ENCODE measurements at regions not wholly inside any gene's neighbourhood (a gene's known extent, or its start where the extent isn't known, plus 50 kb on each side); places are given as distances from the start of the nearest gene placed in this dataset.

DNA sequence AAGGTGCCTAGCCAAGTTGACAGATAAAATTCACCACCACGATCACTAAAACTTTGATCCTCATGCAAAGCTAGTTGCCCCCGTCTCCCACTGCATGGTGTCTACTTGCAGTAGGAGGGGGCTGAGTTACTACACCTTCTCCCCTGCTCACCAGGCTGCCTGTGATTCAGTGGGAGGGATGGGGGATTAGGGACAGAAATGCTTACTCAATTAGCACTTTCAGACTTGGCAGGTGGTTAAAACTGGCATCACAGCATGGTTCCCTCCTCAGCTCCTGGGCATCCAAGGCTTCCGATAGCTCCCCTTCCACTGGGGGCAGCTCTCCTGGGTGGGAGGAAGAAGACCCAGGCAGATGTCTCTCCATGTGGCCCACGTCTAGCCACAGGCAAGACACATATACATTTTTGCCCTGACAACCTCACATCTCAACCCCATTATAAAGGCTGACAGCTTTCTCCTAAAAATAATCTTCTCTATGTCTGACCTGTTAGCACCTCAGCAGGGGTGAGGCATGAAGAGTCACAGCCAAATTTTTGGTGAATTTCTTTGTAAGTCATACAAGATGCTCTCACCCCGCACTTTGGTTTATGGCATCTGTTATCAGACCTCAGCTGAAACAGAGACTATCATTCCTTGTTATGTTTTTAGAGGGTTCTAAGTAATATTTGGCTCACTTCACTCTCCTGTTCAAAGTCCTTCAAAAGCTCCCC, 369.0 kb downstream of the SV2B start:
- Histone ChIP-seq H3K27me3 (ENCODE audit: control insufficient read depth in 3 of 3, insufficient read depth in 3 of 3, low read length in 3 of 3) (no peaks in the 10 kb centered on the region), H3K27ac (ENCODE audit: low read depth, low read length) (no peak overlapping the region), H3K9me3 (ENCODE audit: control insufficient read depth in 3 of 3, low read length in 3 of 3) (no peaks in the 10 kb centered on the region), H3K4me1 (ENCODE audit: control insufficient read depth in 3 of 3, insufficient read depth in 3 of 3, low read length in 3 of 3) (no peaks in the 10 kb centered on the region), H3K4me3 (ENCODE audit: low read length in 3 of 3) (no peak overlapping the region), H3K36me3 (ENCODE audit: control insufficient read depth in 3 of 3, insufficient read depth in 3 of 3, low read length in 3 of 3) (no peaks in the 10 kb centered on the region), H3K9ac (ENCODE audit: low read depth in 1 of 3, low read length in 3 of 3) (no peak overlapping the region)

DNA sequence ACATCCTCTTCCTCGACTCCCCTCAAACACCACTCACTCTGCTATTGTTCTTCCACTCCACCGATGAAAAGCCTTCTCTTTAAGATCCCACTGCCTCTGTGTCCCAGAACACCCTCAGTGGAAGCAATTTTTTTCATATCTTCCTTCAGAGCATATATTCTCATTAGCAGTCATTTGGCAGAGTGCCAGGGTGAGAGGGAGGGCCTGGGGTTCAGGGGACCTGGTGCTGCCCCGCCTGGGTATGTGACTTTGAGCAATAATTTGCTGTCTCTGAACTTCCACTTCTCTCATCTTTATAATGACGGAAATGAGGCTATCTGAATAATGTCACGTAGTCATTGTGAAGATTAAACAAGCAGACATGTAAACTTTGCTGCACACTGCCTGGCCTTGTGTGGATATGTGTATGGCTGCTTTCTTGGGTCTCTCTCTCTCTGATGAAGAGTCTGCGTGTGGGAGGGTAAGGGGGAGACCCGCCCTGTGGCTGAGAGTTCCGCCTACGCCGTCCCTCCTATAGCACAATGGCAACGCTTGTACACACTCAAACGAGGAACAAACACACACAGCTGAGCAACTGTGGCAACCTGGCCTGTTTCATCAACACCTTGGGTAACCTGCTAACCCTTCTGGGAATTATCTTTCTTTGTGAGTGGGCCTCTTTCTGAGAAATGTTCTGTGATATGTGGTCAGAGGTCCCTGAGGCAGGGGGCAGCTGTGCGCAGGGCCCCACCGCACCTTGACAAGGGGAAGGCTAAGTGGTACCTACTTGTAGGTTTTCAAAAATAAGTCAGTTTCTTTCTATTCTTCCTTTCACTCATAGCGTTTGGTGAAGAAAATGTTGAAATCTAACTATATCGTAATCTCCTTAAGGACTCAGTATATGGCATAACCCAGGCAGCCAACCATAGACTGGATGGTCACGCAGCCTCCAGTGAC, 369.8 kb downstream of the SV2B start:
- Histone ChIP-seq H3K4me3 (ENCODE audit: low read length in 3 of 3) (no peak overlapping the region), H3K36me3 (ENCODE audit: control insufficient read depth in 3 of 3, insufficient read depth in 3 of 3, low read length in 3 of 3) (no peaks in the 10 kb centered on the region), H3K9me3 (ENCODE audit: control insufficient read depth in 3 of 3, low read length in 3 of 3) (no peaks in the 10 kb centered on the region), H3K27me3 (ENCODE audit: control insufficient read depth in 3 of 3, insufficient read depth in 3 of 3, low read length in 3 of 3) (no peaks in the 10 kb centered on the region), H3K4me1 (ENCODE audit: control insufficient read depth in 3 of 3, insufficient read depth in 3 of 3, low read length in 3 of 3) (no peaks in the 10 kb centered on the region), H3K27ac (ENCODE audit: low read depth, low read length) (no peak overlapping the region), H3K9ac (ENCODE audit: low read depth in 1 of 3, low read length in 3 of 3) (no peak overlapping the region)

DNA sequence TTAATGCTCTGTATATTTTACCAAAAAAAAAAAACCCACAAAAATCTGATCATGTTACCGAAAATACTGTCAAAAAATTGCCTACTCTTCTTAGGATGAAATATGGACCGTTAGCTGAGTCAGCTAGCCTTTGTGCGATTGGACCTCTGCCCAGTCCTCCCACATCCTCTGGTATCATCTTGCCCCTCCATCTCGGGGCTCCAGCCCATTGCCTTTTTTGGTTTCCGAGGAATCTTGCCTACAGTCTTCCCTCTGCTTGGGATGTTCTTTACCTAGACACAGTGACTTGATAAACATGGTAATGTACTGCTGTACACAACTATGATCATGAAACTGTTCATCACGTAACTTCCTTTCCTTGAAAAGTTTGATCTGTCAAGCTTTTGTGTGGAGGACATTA, 371.4 kb downstream of the SV2B start:
- H3K4me3 ChIP-seq (ENCODE audit: low read length in 3 of 3): no peak overlapping the region
- H3K27me3 ChIP-seq (ENCODE audit: control insufficient read depth in 3 of 3, insufficient read depth in 3 of 3, low read length in 3 of 3): no peaks in the 10 kb centered on the region
- no peak overlapping the region for H3K9ac ChIP-seq (ENCODE audit: low read depth in 1 of 3, low read length in 3 of 3)
- H3K27ac ChIP-seq (ENCODE audit: low read depth, low read length): no peak overlapping the region
- no peaks in the 10 kb centered on the region for H3K9me3 ChIP-seq (ENCODE audit: control insufficient read depth in 3 of 3, low read length in 3 of 3)
- no peaks in the 10 kb centered on the region for H3K4me1 ChIP-seq (ENCODE audit: control insufficient read depth in 3 of 3, insufficient read depth in 3 of 3, low read length in 3 of 3)
- H3K36me3 ChIP-seq (ENCODE audit: control insufficient read depth in 3 of 3, insufficient read depth in 3 of 3, low read length in 3 of 3): no peaks in the 10 kb centered on the region

DNA sequence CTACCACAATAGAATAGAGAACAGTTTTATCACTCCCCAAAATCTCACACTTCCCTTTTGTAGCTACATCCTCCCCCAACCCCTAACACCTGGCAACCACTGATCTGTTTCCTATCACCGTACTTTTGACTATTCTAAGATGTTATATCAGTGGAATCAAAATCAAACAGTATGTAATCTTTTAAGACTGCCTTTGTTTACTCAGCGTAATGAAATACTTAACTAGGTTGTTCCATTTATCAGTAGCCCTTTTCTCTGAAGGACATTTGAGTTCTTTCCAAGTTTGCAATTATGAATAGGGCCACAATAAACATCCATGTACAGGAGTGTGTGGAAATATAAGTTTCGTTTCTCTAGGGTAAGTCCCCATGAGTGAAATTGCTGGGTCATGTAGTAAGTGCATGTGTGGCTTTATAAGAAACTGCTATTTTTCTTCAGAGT, 372.3 kb downstream of the SV2B start:
- Histone ChIP-seq H3K27me3 (ENCODE audit: control insufficient read depth in 3 of 3, insufficient read depth in 3 of 3, low read length in 3 of 3) (no peaks in the 10 kb centered on the region), H3K27ac (ENCODE audit: low read depth, low read length) (no peak overlapping the region), H3K9ac (ENCODE audit: low read depth in 1 of 3, low read length in 3 of 3) (no peak overlapping the region), H3K4me1 (ENCODE audit: control insufficient read depth in 3 of 3, insufficient read depth in 3 of 3, low read length in 3 of 3) (no peaks in the 10 kb centered on the region), H3K4me3 (ENCODE audit: low read length in 3 of 3) (no peak overlapping the region), H3K9me3 (ENCODE audit: control insufficient read depth in 3 of 3, low read length in 3 of 3) (no peaks in the 10 kb centered on the region), H3K36me3 (ENCODE audit: control insufficient read depth in 3 of 3, insufficient read depth in 3 of 3, low read length in 3 of 3) (no peaks in the 10 kb centered on the region)

DNA sequence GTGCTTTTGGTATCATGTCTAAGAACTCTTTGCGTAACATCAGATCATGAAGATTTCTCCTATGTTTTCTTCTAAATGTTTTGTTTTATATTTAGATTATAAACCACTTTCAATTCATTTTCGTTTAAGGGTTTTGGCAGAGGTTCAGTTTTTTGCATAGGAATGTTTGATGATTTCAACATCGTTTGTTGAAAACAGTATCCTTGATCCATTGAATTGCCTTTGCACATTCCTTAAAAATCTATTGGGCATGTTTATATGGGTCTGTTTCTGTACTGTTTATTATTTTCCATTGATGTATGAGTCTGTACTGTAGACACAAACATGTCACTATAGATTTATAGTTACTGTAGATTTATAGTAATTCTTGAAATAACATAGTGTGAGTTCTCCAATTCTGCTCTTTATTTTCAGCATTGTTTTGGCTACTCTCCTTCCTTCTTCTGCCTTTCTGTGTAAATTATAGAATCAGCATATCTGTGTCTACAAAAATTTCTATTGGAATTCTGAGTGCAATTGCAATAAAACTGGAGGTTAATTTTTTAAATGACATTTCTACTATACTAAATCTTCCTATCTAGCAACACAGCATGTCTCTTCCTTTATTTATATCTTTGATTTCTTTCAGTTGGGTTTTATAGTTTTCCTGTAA, 374.0 kb downstream of the SV2B start:
- Histone ChIP-seq H3K27me3 (ENCODE audit: control insufficient read depth in 3 of 3, insufficient read depth in 3 of 3, low read length in 3 of 3) (no peaks in the 10 kb centered on the region), H3K9me3 (ENCODE audit: control insufficient read depth in 3 of 3, low read length in 3 of 3) (no peaks in the 10 kb centered on the region), H3K4me3 (ENCODE audit: low read length in 3 of 3) (no peak overlapping the region), H3K27ac (ENCODE audit: low read depth, low read length) (no peak overlapping the region), H3K36me3 (ENCODE audit: control insufficient read depth in 3 of 3, insufficient read depth in 3 of 3, low read length in 3 of 3) (no peaks in the 10 kb centered on the region), H3K9ac (ENCODE audit: low read depth in 1 of 3, low read length in 3 of 3) (no peak overlapping the region), H3K4me1 (ENCODE audit: control insufficient read depth in 3 of 3, insufficient read depth in 3 of 3, low read length in 3 of 3) (no peaks in the 10 kb centered on the region)

DNA sequence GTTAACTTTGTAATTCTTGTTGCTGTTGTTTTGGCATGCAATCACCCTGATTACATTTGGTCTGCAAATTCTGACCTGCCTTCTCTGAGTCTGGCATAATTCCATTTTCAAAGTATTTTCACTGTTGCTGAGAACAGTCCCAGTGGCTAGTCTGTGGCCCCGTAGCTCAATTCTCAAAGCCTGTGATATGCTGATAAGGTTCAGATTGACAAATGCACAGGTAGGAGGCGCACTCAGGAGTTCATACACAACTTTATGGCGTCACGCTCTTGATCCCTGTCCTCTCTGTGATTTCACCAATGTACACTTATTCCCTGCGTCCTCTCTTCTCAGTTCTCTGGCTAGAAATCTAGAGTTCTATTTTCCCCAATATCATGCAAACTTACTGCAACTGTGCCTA, 376.6 kb upstream of the SLCO3A1 start:
- Histone ChIP-seq H3K36me3 (ENCODE audit: control insufficient read depth in 3 of 3, insufficient read depth in 3 of 3, low read length in 3 of 3) (no peaks in the 10 kb centered on the region), H3K4me1 (ENCODE audit: control insufficient read depth in 3 of 3, insufficient read depth in 3 of 3, low read length in 3 of 3) (no peaks in the 10 kb centered on the region), H3K9me3 (ENCODE audit: control insufficient read depth in 3 of 3, low read length in 3 of 3) (no peaks in the 10 kb centered on the region), H3K4me3 (ENCODE audit: low read length in 3 of 3) (no peak overlapping the region), H3K27me3 (ENCODE audit: control insufficient read depth in 3 of 3, insufficient read depth in 3 of 3, low read length in 3 of 3) (no peaks in the 10 kb centered on the region), H3K27ac (ENCODE audit: low read depth, low read length) (no peak overlapping the region), H3K9ac (ENCODE audit: low read depth in 1 of 3, low read length in 3 of 3) (no peak overlapping the region)

DNA sequence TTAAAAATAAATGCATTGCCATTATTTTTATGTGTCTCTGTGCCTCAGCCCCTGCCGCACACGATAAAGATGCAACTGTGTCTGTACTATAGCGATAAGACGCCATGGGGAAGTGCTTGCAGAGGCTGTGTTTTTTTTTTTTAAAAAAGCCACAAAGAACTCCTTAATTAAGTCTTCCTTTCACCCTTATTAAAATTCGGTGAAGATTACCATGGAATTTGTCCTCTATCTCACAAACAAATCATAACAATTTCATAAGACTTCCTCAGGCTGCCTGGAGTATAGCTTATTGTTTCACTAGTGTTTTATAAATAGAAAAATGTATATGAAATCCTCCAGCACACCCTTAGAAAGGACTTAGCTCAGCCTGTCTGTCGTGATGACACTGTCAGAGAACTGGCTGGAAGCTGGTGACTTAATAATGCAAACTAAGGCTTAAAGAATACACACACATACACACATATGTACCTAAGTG, 374.8 kb upstream of the SLCO3A1 start:
- Histone ChIP-seq H3K27me3 (ENCODE audit: control insufficient read depth in 3 of 3, insufficient read depth in 3 of 3, low read length in 3 of 3) (no peaks in the 10 kb centered on the region), H3K4me3 (ENCODE audit: low read length in 3 of 3) (no peak overlapping the region), H3K4me1 (ENCODE audit: control insufficient read depth in 3 of 3, insufficient read depth in 3 of 3, low read length in 3 of 3) (no peaks in the 10 kb centered on the region), H3K36me3 (ENCODE audit: control insufficient read depth in 3 of 3, insufficient read depth in 3 of 3, low read length in 3 of 3) (no peaks in the 10 kb centered on the region), H3K27ac (ENCODE audit: low read depth, low read length) (no peak overlapping the region), H3K9ac (ENCODE audit: low read depth in 1 of 3, low read length in 3 of 3) (no peak overlapping the region), H3K9me3 (ENCODE audit: control insufficient read depth in 3 of 3, low read length in 3 of 3) (no peaks in the 10 kb centered on the region)

DNA sequence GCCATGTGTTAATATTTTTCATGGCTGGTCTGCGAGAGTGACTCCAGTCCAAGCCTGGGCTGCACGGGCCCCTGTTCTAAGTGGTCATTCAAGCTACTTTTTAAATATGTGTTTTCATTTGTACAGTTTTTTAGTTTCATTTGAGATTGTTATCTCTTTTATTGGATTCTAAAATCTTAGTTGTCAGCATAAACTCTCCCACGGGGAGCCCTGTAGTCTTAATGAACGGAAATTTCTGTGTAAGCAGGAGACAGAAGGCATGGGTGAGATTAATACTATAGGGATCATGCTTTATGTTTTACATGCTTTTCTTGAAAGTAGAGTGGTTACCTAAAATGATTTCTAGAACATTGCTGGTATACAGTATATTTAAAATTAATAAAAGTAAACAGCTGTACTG, 373.1 kb upstream of the SLCO3A1 start:
- H3K4me1 ChIP-seq (ENCODE audit: control insufficient read depth in 3 of 3, insufficient read depth in 3 of 3, low read length in 3 of 3): no peaks in the 10 kb centered on the region
- H3K4me3 ChIP-seq (ENCODE audit: low read length in 3 of 3): no peak overlapping the region
- H3K9ac ChIP-seq (ENCODE audit: low read depth in 1 of 3, low read length in 3 of 3): no peak overlapping the region
- H3K36me3 ChIP-seq (ENCODE audit: control insufficient read depth in 3 of 3, insufficient read depth in 3 of 3, low read length in 3 of 3): no peaks in the 10 kb centered on the region
- no peak overlapping the region for H3K27ac ChIP-seq (ENCODE audit: low read depth, low read length)
- no peaks in the 10 kb centered on the region for H3K27me3 ChIP-seq (ENCODE audit: control insufficient read depth in 3 of 3, insufficient read depth in 3 of 3, low read length in 3 of 3)
- H3K9me3 ChIP-seq (ENCODE audit: control insufficient read depth in 3 of 3, low read length in 3 of 3): no peaks in the 10 kb centered on the region

DNA sequence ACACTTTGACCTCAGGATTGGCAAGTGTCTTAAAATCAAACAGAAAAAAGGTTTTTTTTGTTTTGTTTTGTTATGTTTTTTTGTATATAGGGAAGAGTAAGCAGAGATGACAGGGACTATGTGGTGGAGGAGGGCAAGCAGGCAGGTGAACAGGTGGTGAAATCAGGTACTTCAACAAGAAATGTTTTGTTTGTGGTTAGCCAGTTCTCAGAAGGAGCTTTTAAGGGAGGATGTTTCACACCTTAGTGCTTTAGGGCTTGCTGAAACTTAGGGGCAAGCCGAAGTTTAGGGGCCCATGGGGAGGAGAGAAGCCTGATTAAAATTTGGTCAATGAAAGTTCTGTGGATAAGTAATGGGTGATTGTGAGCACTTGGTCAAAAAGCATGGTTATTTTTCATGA, 370.7 kb upstream of the SLCO3A1 start:
- Histone ChIP-seq H3K4me3 (ENCODE audit: low read length in 3 of 3) (no peak overlapping the region), H3K36me3 (ENCODE audit: control insufficient read depth in 3 of 3, insufficient read depth in 3 of 3, low read length in 3 of 3) (no peaks in the 10 kb centered on the region), H3K9me3 (ENCODE audit: control insufficient read depth in 3 of 3, low read length in 3 of 3) (no peaks in the 10 kb centered on the region), H3K4me1 (ENCODE audit: control insufficient read depth in 3 of 3, insufficient read depth in 3 of 3, low read length in 3 of 3) (peaks cover 0 to 2% (median 0%) of the 10 kb centered on the region in 3 donors), H3K27ac (ENCODE audit: low read depth, low read length) (no peak overlapping the region), H3K9ac (ENCODE audit: low read depth in 1 of 3, low read length in 3 of 3) (no peak overlapping the region), H3K27me3 (ENCODE audit: control insufficient read depth in 3 of 3, insufficient read depth in 3 of 3, low read length in 3 of 3) (no peaks in the 10 kb centered on the region)

DNA sequence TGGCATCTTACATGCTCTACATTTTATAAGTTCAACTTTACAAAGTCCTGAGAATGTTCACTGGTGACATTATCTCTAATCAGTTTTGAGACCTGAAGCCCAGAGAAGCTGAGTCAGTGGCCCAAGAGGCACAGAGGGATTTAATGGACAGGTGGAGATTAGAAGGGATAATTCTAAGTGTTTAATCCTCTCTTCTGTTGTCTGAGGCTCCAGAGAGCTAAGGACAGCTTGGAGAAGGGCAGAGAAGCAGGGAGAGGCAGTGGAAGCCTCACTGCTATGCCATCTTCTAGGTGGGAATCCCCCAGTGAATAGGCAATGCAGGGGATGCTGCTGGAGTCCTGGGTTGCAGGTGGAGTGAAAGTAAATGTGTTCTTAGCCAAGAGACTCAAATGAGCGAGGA, 369.4 kb upstream of the SLCO3A1 start:
- H3K27ac ChIP-seq (ENCODE audit: low read depth, low read length): no peak overlapping the region
- no peaks in the 10 kb centered on the region for H3K36me3 ChIP-seq (ENCODE audit: control insufficient read depth in 3 of 3, insufficient read depth in 3 of 3, low read length in 3 of 3)
- H3K9me3 ChIP-seq (ENCODE audit: control insufficient read depth in 3 of 3, low read length in 3 of 3): no peaks in the 10 kb centered on the region
- no peak overlapping the region for H3K4me3 ChIP-seq (ENCODE audit: low read length in 3 of 3)
- no peak overlapping the region for H3K9ac ChIP-seq (ENCODE audit: low read depth in 1 of 3, low read length in 3 of 3)
- H3K4me1 ChIP-seq (ENCODE audit: control insufficient read depth in 3 of 3, insufficient read depth in 3 of 3, low read length in 3 of 3): peaks cover 0 to 2% (median 0%) of the 10 kb centered on the region in 3 donors
- no peaks in the 10 kb centered on the region for H3K27me3 ChIP-seq (ENCODE audit: control insufficient read depth in 3 of 3, insufficient read depth in 3 of 3, low read length in 3 of 3)

Measured in skeletal muscle tissue (tissue), 3 donors.